NCI-H2107 (cell line): ENCODE measurements at regions not wholly inside any gene's neighbourhood (a gene's known extent, or its start where the extent isn't known, plus 50 kb on each side); places are given as distances from the start of the nearest gene placed in this dataset.
"Not testable (repeated sequence)": the region's sequence is repeated elsewhere in the genome, so short reads cannot be mapped to it uniquely, and the experiment has no call there.

Source experiments
- DNase-seq: peaks from one replicate; lab custom pipeline; 2025; lab: John Stamatoyannopoulos, UW

DNA sequence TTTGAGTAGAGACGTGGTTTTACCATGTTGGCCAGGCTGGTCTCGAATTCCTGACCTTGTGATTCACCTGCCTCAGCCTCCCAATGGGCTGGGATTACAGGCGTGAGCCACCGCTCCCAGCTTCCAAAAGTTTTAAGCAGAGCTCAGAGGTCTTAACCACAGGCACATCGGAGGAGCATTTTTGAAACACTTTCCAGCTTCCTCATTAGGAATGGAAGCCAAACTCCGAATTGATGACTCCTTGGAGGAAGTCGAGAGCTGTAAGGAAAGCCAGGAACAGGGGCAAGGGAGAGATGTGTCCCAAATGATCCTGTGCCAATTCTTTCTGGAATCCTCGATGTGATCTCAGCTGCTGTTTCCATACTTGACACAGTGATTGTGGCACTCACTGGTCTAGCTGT is 56.2 kb upstream of the CCZ1B start:
- DNase-seq = not testable (repeated sequence)

DNA sequence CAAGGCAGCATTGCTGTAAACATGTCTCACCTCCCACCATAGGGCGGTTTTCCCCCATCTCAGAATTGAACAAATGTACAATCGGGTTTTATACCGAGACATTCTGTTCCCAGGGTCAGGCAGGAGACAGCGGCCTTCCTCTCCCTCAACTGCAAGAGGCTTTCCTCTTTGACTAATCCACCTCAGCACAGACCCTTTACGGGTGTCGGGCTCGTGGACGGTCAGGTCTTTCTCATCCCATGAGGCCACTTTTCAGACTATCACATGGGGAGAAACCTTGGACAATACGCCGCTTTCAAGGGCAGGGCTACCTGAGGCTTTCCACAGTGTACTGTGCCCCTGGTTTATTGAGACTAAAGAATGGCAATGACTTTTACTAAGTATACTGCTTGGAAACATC is 57.7 kb upstream of the CCZ1B start:
- DNase-seq = not testable (repeated sequence)

- no peak for DNase-seq
Measured at GRCh38 chr7:6886198-6886597, 60.1 kb upstream of the CCZ1B start.

DNA sequence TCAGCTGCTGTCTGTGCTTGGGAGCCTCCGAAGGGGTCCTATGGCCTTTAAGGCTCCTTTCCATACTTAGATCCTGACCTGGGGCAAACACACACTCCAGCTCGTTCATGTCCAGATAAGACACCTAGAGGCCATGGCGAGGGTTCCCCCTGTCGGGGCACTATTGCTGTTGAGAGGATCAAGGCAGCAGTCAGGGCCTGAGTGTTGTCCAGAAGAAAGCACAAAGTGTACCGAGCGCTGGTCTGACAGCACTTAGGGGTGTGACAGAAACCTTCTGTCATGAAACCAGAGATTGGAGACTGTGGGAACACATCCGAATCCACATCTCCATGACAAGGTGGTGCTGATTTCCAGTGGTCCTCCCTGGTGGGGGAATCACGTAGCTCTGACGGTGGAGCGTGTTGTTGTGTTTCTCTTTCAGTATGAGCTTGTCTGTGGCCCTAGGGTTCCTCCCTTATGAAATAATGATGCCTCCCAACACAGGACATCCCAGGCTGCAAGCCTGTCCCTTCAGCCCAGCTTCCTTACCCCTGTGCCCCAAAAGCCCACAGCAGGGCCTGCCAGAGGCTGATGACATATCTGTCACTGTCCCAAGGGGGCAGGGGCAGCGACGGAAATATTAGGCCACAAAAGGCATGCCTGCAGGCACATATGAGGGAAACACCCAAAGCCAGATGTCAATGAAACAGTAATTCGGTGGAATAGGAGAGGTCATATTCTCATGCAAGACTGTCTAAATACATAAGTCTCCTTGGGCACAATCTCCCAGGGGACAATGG is 62.4 kb upstream of the CCZ1B start:
- not testable (repeated sequence) for DNase-seq

DNA sequence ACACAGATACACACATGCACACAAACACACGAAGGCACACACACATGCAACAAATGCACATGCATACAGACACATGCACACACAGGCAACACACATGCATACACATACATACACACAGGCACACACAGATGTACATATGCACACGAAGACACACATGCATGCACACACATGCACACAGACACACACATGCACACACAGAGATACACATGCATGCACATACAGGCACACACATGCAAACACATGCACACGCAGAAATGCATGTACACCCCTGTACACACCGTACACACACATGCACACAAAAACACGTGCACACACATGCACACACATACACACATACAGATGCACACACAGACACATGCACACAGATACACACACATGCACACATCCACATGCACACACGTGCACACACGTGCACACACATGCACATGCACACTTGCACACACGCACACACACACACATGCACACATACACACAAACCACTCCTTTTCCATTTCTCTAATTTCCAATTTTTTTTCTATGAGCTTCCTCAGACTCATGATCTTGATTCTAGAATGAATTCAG is 63.3 kb upstream of the CCZ1B start:
- DNase-seq = no peak

DNA sequence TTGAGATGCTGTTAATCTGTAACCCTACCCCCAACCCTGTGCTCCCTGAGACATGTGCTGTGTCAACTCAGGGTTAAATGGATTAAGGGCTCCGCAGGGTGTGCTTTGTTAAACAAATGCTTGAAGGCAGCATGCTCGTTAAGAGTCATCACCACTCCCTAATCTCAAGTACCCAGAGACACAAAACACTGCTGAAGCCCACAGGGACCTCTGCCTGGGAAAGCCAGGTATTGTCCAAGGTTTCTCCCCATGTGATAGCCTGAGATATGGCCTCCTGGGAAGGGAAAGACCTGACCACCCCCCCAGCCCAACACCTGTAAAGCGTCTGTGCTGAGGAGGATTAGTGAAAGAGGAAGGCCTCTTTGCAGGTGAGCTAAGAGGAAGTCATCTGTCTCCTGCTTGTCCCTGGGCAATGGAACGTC is 76.0 kb upstream of the CCZ1B start:
- not testable (repeated sequence) for DNase-seq

DNA sequence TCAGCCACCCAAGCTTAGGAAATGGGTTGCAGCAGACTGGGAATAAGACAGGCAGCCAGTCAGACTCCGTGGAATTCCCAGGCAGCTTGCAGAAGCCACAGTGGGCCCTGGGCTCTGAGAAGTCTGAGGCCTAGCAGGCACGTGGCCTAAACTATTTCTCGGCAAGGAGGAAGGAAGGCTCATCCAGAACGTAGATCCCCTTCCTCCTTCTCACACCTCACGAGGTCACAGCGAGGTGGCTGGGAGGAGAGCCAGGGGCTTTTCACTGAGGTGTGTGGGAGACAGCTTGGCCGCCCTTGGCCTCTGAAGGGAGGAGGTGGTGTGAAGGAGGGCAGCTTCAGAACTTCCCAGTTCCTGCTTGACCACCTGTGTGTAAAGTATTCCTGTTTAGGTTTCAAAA is 77.2 kb upstream of the CCZ1B start:
- not testable (repeated sequence) for DNase-seq

- DNase-seq = not testable (repeated sequence)
Measured at GRCh38 chr7:6903792-6904191, 77.7 kb upstream of the CCZ1B start.

- DNase-seq = no peak
Measured at GRCh38 chr7:6917258-6917657, 91.2 kb upstream of the CCZ1B start.

- not testable (repeated sequence) for DNase-seq
Measured at GRCh38 chr7:6919169-6919568, 93.1 kb upstream of the CCZ1B start.

DNA sequence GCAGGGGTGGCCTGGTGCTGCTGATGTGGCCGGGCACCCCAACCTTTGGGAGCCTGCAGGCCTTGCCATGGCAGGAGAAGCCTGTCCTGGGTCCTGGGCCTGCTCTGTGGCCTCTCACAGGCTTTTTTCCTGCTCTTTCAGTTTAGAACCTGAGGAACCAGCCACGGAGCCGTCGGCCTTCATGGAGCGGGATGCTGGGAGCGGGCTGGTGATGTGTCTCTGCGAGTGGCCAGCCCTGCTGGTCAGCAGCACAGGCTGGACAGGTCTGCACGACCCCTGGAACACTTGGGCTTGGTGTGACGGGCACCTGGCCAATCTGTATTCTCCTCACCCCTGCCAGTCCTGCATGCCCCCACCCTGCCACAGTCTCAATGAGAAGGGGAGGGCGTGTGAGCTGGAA is 98.4 kb upstream of the CCZ1B start:
- DNase-seq = not testable (repeated sequence)

DNA sequence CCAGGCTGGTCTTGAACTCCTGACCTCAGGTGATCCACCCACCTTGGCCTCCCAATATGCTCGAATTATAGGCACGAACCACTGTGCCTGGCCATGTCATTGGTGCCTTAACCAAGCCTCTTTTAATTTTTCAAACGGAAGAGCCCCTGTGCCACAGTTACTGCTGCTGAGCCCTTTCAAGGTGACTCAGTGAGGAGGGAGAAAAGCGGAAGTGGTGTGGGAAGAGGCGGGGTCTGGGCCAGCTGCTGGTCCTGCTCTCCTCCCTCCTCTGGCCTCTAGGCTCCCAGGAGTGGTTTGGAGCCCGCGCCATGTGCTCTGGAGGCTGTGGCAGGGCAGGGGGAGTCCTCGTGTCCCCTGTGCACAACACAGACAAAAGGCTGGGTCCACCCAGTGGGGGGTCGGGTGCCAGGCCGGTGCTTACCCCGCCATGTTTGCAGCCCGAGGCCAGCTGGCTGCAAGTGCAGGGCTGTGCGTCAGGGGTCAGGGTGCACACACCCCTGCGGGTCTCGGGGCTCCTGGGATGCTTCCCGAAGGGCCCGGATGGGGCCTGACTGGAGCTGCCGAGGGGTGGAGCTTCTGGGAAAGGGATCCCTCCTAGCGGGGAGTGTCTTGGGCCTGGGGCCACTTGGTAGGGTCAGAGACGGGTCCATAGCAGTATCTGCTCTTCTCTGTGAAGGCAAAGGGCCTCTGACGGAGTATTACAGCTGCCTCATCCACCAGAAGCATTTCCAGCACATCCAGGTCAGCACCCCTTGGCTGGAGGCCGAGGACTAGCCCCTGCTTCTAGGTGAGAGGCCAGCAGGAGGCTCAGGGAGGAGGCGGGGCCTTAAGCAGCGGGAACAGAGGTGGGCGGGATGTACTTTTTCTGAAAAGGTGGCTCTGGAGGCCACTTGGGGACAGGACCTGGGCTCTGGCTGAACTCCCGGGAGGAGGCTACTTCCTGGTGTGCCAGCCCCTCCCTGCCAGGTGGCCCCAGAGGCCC is 100.4 kb upstream of the CCZ1B start:
- DNase-seq = not testable (repeated sequence)

- not testable (repeated sequence) for DNase-seq
Measured at GRCh38 chr7:6927643-6928042, 101.6 kb upstream of the CCZ1B start.

DNA sequence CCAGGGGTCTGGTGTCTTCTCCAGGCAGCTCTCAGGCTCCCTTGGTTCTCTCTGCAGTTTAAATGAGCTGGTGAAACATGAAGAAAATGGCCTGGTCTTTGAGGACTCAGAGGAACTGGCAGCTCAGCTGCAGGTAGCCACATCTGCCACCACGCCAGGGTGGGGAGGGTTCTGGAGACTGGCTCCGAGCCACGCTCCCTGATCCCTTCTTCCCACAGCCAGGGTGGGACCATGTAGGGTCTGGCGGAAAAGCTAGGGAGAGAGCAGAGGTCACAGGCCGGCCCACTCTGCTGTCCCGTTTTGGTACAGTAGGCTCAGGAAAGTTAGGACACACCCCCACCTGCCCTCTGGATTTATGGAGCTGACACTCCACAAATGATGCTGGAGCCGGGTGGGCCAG is 103.5 kb upstream of the CCZ1B start:
- not testable (repeated sequence) for DNase-seq

GRCh38 chr7:6930081-6930635 is 104.1 kb upstream of the CCZ1B start:
- not testable (repeated sequence) for DNase-seq

DNA sequence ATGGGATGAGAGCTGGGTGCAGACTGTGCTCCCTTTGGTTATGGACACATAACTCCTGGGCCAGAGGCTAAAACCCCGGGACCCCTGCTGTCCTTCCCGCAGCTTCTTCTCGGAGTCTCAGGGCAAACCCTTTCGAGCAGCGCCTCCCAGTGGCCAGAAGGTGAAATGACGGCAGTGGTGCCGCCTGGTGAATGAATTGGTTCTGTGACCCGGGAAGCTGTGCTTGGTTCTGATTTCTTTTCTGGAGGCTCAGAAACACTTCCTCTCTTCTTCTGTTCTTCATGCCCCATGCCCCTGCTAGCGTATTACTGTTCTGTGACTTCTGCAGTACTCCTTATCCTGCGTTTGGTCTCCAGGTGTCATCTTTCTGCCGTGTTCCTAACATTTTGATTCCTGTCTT is 104.7 kb upstream of the CCZ1B start:
- DNase-seq = not testable (repeated sequence)

GRCh38 chr7:6931456-6931855 is 105.4 kb upstream of the CCZ1B start:
- DNase-seq = not testable (repeated sequence)

DNA sequence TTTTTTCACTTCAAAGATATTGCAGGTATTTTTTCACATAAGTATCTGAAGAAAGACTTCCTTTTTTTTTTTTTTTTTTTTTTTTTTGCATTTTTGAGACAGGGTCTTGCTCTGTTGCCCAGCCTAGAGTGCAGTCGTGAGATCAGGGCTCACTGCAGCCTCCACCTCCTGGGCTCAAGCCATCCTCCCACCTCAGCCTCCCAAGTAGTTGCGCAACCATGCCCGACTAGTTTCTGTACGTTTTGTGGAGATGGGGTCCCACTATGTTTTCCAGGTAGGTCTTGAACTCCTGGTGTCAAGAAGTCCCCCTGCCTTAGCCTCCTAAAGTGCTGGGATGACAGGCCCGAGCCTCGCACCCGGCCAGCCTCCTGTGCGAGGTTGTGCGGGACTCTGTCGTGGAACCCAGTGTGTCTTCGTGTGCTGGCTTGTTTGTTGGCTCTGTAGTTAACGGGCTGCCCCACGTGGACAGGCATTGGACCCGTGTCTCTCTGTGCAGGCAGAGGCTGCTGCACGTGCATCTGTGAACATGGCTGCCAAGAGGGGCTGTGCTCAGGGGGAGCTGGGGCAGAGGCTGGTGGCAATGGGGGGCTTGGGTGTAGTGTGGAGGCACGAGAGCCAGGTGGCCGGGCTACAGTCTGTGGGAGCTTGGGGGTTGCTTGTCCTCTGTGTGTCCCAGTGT is 108.0 kb upstream of the CCZ1B start:
- not testable (repeated sequence) for DNase-seq

- DNase-seq = no peak
Measured at GRCh38 chr7:6934981-6935380, 108.9 kb upstream of the CCZ1B start.

DNA sequence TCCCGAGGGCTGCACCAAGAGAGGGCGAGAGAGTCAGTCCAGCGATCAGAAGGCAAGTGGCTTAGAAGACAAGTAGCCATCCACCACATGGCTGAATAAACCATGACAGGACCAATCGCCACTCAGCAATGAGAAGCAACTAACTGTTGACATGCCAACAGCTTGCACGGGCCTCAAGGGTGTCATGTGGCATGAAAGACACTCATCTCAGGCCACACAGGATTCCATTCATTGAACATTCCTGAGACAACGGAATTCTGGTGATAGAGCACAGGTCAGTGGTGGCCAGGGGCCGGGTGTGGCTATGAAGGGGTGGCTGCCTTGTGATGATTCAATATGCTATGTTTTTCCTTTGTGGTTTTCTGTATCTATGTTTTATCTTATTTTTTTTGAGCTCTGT is 110.6 kb upstream of the CCZ1B start:
- DNase-seq = not testable (repeated sequence)

DNA sequence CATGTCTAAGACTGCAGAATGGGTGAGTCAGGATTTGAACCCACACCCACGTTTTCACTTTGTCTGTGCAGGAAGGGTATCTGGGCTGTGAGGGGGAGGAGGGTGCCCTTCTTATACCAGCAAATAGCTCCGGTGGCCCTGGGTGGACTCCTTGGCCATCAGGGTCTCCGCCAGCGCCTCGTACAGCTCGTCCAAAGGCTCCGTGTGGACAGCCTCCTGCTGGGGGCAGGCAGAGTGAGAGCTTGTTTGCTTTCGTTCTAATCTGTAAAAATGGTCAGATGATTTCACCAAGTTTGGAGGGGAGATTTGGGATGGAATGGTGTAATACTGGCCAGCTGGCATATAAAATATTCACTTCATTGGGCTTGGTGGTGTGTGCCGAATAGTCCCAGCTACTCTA is 111.7 kb upstream of the CCZ1B start:
- DNase-seq = not testable (repeated sequence)

DNA sequence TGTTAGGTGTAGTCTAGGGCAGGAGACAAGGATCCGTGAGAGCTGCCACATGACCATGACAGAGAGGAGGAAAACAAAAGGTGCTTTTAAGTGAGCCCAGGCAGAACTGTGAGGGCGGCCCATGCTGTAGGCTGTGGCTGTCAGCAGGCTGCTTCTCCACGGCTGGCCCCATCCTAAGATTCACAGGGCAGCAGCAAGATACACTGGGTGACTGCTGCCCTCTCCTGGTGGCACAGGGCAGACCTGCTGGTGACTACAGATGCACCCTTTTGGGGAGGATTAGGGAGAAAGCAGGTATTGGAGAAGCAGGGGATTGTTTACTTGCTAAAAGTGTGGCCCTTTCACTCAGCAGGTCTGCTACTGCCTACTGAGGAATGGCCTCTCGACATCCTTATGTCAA is 112.2 kb upstream of the CCZ1B start:
- DNase-seq = not testable (repeated sequence)
